Keratinocyte (primary cell): ENCODE measurements at regions not wholly inside any gene's neighbourhood (a gene's known extent, or its start where the extent isn't known, plus 50 kb on each side); places are given as distances from the start of the nearest gene placed in this dataset.

ENCODE experiments used
- EZH2 ChIP-seq: IDR thresholded peaks from one replicate; pipeline ENCODE4 v1.6.1; 2012; ENCODE audit warnings: inconsistent platforms, mild to moderate bottlenecking, low read length, moderate library complexity
- TF ChIP-seq, protein P1 (sequence below), 3 experiments: IDR thresholded peaks in 1 of 3; conservative IDR thresholded peaks in 1 of 3; optimal IDR thresholded peaks in 1 of 3; 2 replicates in 2 of 3; 3 replicates in 1 of 3; pipeline versions ENCODE3 to v1.5.1; 2011; ENCODE audit warnings: low read length in 3 of 3, mild to moderate bottlenecking in 3 of 3, moderate library complexity in 2 of 3, control low read depth in 1 of 3, inconsistent platforms in 1 of 3; ENCODE audit not compliant: insufficient read depth in 2 of 3; ENCODE audit errors: extremely low read depth in 1 of 3

DNA sequence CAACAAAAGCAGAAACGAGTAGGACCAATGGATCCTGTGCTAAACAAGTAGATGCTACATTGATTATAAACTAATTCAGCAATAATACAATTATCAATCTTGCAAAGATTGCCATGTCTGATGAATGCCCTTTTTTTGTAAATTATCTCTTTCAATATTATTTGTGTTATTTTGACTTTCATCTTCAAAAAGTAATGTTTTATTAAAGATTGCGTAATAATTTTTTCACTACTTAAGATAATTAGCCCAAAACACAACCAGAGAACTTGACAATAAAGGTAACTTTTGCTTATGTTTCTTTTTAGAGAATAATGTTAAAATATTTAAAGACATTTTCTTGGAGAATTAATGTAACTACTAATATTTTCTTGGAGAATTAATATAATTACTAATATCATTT, 553.8 kb upstream of the VSTM2A start:
- TF ChIP-seq, protein P1, sequence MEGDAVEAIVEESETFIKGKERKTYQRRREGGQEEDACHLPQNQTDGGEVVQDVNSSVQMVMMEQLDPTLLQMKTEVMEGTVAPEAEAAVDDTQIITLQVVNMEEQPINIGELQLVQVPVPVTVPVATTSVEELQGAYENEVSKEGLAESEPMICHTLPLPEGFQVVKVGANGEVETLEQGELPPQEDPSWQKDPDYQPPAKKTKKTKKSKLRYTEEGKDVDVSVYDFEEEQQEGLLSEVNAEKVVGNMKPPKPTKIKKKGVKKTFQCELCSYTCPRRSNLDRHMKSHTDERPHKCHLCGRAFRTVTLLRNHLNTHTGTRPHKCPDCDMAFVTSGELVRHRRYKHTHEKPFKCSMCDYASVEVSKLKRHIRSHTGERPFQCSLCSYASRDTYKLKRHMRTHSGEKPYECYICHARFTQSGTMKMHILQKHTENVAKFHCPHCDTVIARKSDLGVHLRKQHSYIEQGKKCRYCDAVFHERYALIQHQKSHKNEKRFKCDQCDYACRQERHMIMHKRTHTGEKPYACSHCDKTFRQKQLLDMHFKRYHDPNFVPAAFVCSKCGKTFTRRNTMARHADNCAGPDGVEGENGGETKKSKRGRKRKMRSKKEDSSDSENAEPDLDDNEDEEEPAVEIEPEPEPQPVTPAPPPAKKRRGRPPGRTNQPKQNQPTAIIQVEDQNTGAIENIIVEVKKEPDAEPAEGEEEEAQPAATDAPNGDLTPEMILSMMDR (optimal IDR thresholded peaks at IDR 0.05 in 1 of 3, IDR thresholded peaks at IDR 0.05 in 1 of 3, conservative IDR thresholded peaks at IDR 0.05 in 1 of 3; ENCODE audit: extremely low read depth in 1 of 3, insufficient read depth in 2 of 3, low read length in 3 of 3) = no peak
- TF ChIP-seq EZH2 = no peak
